NCI-H2227 (cell line): ENCODE measurements at regions not wholly inside any gene's neighbourhood (a gene's known extent, or its start where the extent isn't known, plus 50 kb on each side); places are given as distances from the start of the nearest gene placed in this dataset.

Experiments
- DNase-seq: peaks from one replicate; lab custom pipeline; 2025; ENCODE audit not compliant: unreplicated experiment; lab: John Stamatoyannopoulos, UW

- DNase-seq: no peak
These were observed 84.9 kb upstream of the NRIP1 start for GRCh38 chr21:15149600-15150224.

GRCh38 chr21:15151385-15152103 lies 86.7 kb upstream of the NRIP1 start:
- DNase-seq: no peak

GRCh38 chr21:15152591-15152990 lies 87.8 kb upstream of the NRIP1 start:
- no peak for DNase-seq

- DNase-seq: no peak
These were observed 94.7 kb upstream of the NRIP1 start for GRCh38 chr21:15159382-15160020.

GRCh38 chr21:15160136-15160535 lies 95.3 kb upstream of the NRIP1 start:
- no peak for DNase-seq

GRCh38 chr21:15162921-15163320 lies 98.1 kb upstream of the NRIP1 start:
- no peak for DNase-seq

GRCh38 chr21:15164273-15164672 lies 99.5 kb upstream of the NRIP1 start:
- no peak for DNase-seq

- DNase-seq: no peak
These were observed 100.0 kb upstream of the NRIP1 start for GRCh38 chr21:15164678-15165303.

GRCh38 chr21:15170614-15171013 lies 105.8 kb upstream of the NRIP1 start:
- DNase-seq: no peak

GRCh38 chr21:15171546-15171945 lies 106.7 kb upstream of the NRIP1 start:
- no peak for DNase-seq

GRCh38 chr21:15172963-15173362 lies 108.2 kb upstream of the NRIP1 start:
- no peak for DNase-seq

GRCh38 chr21:15174923-15175322 lies 110.1 kb upstream of the NRIP1 start:
- DNase-seq: no peak

- no peak for DNase-seq
These were observed 117.9 kb upstream of the NRIP1 start for GRCh38 chr21:15182731-15183130.

GRCh38 chr21:15183813-15184257 lies 119.0 kb upstream of the NRIP1 start:
- no peak for DNase-seq

- DNase-seq: no peak
These were observed 125.6 kb upstream of the NRIP1 start for GRCh38 chr21:15190412-15190811.

- DNase-seq: no peak
These were observed 126.0 kb upstream of the NRIP1 start for GRCh38 chr21:15190837-15191236.

- DNase-seq: no peak
These were observed 126.5 kb upstream of the NRIP1 start for GRCh38 chr21:15191342-15191741.

- DNase-seq: no peak
These were observed 127.4 kb upstream of the NRIP1 start for GRCh38 chr21:15192243-15192642.

GRCh38 chr21:15193937-15194336 lies 129.1 kb upstream of the NRIP1 start:
- no peak for DNase-seq

- no peak for DNase-seq
These were observed 130.3 kb upstream of the NRIP1 start for GRCh38 chr21:15195104-15195503.

- DNase-seq: no peak
These were observed 131.0 kb upstream of the NRIP1 start for GRCh38 chr21:15195768-15196167.

- no peak for DNase-seq
These were observed 132.9 kb upstream of the NRIP1 start for GRCh38 chr21:15197696-15198095.
